GM23338 (cell line): ENCODE measurements at regions not wholly inside any gene's neighbourhood (a gene's known extent, or its start where the extent isn't known, plus 50 kb on each side); places are given as distances from the start of the nearest gene placed in this dataset.

ENCODE experiments used
- ATAC-seq: fragments of 200-7000 bp; cut with Tn5 transposase; 3 replicates; pipeline ENCODE4 v1.9.1; 2020
- DNase-seq: peaks from one replicate; pipeline ENCODE4 v3.0.0-alpha.2; 2015; ENCODE audit warnings: low spot score
- H2AFZ ChIP-seq: fragments of 200-600 bp; sonication (generic); 2 replicates; pipeline ENCODE4 v1.8.0; 2016; ENCODE audit warnings: antibody characterized with exemption, mild to moderate bottlenecking, moderate library complexity
- H3F3A ChIP-seq: fragments of 200-600 bp; sonication (generic); replicated peaks from 2 replicates; pipeline ENCODE4 v1.8.0; 2017; ENCODE audit warnings: antibody characterized with exemption, mixed run types, low read depth
- H3K27ac ChIP-seq: fragments of 200-600 bp; sonication (generic); 2 replicates; pipeline ENCODE4 v1.6.1; 2016; ENCODE audit warnings: low read depth
- H3K27me3 ChIP-seq: fragments of 200-600 bp; sonication (generic); 2 replicates; pipeline ENCODE4 v1.8.0; 2016; ENCODE audit warnings: mild to moderate bottlenecking, mixed run types, moderate library complexity; ENCODE audit not compliant: insufficient read depth
- H3K36me3 ChIP-seq: fragments of 200-600 bp; sonication (generic); 2 replicates; pipeline ENCODE4 v1.8.0; 2016; ENCODE audit warnings: mild to moderate bottlenecking; ENCODE audit not compliant: insufficient read depth
- H3K4me1 ChIP-seq: fragments of 200-600 bp; sonication (generic); 2 replicates; pipeline ENCODE4 v1.8.0; 2016; ENCODE audit warnings: mild to moderate bottlenecking, moderate library complexity; ENCODE audit not compliant: insufficient read depth
- H3K4me2 ChIP-seq: fragments of 200-600 bp; sonication (generic); 2 replicates; pipeline ENCODE4 v1.7.1; 2017; ENCODE audit warnings: mixed run types
- H3K4me3 ChIP-seq: fragments of 200-600 bp; sonication (generic); 2 replicates; pipeline ENCODE4 v1.6.1; 2016; ENCODE audit warnings: mixed run types
- H3K79me2 ChIP-seq: fragments of 200-600 bp; sonication (generic); replicated peaks from 2 replicates; pipeline ENCODE4 v1.8.0; 2017; ENCODE audit warnings: mild to moderate bottlenecking; ENCODE audit not compliant: insufficient read depth
- H3K9me2 ChIP-seq: fragments of 200-600 bp; sonication (generic); 2 replicates; pipeline ENCODE4 v1.8.0; 2017; ENCODE audit not compliant: insufficient read depth
- H4K20me1 ChIP-seq: fragments of 200-600 bp; sonication (generic); replicated peaks from 2 replicates; pipeline ENCODE4 v1.8.0; 2017; ENCODE audit warnings: mild to moderate bottlenecking; ENCODE audit not compliant: insufficient read depth
- H3K27ac Mint-ChIP-seq: 2 replicates; pipeline ENCODE4 v1.8.0; 2020; ENCODE audit warnings: inconsistent platforms, mild to moderate bottlenecking, moderate library complexity, mixed read lengths
- H3K27me3 Mint-ChIP-seq: 3 replicates; pipeline ENCODE4 v1.8.0; 2022; ENCODE audit warnings: low read depth, mild to moderate bottlenecking, moderate library complexity, mixed read lengths, inconsistent platforms; ENCODE audit not compliant: insufficient read depth, poor library complexity
- H3K36me3 Mint-ChIP-seq: 3 replicates; pipeline ENCODE4 v1.8.0; 2021; ENCODE audit warnings: low read depth, mild to moderate bottlenecking, inconsistent platforms, moderate library complexity, mixed read lengths
- H3K4me1 Mint-ChIP-seq: 3 replicates; pipeline ENCODE4 v1.8.0; 2020; ENCODE audit warnings: mild to moderate bottlenecking, inconsistent platforms, mixed read lengths
- H3K4me3 Mint-ChIP-seq: 3 replicates; pipeline ENCODE4 v1.8.0; 2021; ENCODE audit warnings: moderate library complexity, mild to moderate bottlenecking, inconsistent platforms, mixed read lengths
- H3K9me3 Mint-ChIP-seq: 3 replicates; pipeline ENCODE4 v1.8.0; 2020; ENCODE audit warnings: moderate library complexity, mild to moderate bottlenecking, inconsistent platforms, mixed read lengths
- CTCF ChIP-seq, 2 experiments: fragments of 200-600 bp in 1 of 2; sonication (generic) in 1 of 2; conservative IDR thresholded peaks; 2 replicates each; pipeline versions ENCODE4 v1.5.1 to v1.6.1; 2016 to 2017; ENCODE audit warnings: antibody characterized with exemption in 2 of 2, low read depth in 2 of 2, mild to moderate bottlenecking in 2 of 2, moderate library complexity in 1 of 2
- ETS1 ChIP-seq: IDR thresholded peaks from 2 replicates; pipeline ENCODE4 v1.6.1; 2016; ENCODE audit warnings: antibody characterized with exemption
- JUNB ChIP-seq: IDR thresholded peaks from one replicate; pipeline ENCODE4 v1.6.1; 2016; ENCODE audit warnings: antibody characterized with exemption; ENCODE audit not compliant: unreplicated experiment
- STAT1 ChIP-seq: IDR thresholded peaks from one replicate; pipeline ENCODE4 v1.6.1; 2016; ENCODE audit warnings: antibody characterized with exemption; ENCODE audit not compliant: unreplicated experiment
- ZNF114 ChIP-seq: fragments of 250-450 bp; sonication (Bioruptor Pico); IDR thresholded peaks from 2 replicates; pipeline ENCODE4 v1.5.0; 2020; ENCODE audit warnings: mild to moderate bottlenecking, moderate library complexity
- TF ChIP-seq, protein P1 (sequence below): fragments of 250-450 bp; sonication (Bioruptor Pico); IDR thresholded peaks from 2 replicates; pipeline ENCODE4 v1.5.0; 2020; ENCODE audit warnings: mild to moderate bottlenecking, moderate library complexity
- TF ChIP-seq, protein P2 (sequence below): IDR thresholded peaks from one replicate; pipeline ENCODE4 v1.6.1; 2018; ENCODE audit warnings: antibody characterized with exemption; ENCODE audit not compliant: unreplicated experiment

DNA sequence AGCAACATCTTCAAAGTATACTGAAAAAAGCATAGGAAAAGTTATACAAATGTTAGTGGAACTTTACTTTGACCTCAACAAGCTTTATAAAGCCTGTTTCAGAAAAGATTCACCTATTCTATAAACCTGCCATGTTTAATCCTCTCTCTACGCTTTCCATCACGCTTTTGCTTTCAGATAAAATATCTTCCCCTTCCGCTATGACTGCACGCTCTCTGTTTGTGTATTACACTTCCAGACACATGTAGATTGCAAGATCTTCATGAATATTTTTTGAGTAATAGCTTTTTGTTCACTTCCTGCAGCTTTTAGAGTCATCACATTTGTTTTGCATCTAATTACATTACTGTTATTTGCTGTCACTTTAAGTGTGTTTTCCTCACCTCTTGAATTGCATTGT, 271.4 kb downstream of the RASSF9 start (continued):
- TF ChIP-seq, protein P1, sequence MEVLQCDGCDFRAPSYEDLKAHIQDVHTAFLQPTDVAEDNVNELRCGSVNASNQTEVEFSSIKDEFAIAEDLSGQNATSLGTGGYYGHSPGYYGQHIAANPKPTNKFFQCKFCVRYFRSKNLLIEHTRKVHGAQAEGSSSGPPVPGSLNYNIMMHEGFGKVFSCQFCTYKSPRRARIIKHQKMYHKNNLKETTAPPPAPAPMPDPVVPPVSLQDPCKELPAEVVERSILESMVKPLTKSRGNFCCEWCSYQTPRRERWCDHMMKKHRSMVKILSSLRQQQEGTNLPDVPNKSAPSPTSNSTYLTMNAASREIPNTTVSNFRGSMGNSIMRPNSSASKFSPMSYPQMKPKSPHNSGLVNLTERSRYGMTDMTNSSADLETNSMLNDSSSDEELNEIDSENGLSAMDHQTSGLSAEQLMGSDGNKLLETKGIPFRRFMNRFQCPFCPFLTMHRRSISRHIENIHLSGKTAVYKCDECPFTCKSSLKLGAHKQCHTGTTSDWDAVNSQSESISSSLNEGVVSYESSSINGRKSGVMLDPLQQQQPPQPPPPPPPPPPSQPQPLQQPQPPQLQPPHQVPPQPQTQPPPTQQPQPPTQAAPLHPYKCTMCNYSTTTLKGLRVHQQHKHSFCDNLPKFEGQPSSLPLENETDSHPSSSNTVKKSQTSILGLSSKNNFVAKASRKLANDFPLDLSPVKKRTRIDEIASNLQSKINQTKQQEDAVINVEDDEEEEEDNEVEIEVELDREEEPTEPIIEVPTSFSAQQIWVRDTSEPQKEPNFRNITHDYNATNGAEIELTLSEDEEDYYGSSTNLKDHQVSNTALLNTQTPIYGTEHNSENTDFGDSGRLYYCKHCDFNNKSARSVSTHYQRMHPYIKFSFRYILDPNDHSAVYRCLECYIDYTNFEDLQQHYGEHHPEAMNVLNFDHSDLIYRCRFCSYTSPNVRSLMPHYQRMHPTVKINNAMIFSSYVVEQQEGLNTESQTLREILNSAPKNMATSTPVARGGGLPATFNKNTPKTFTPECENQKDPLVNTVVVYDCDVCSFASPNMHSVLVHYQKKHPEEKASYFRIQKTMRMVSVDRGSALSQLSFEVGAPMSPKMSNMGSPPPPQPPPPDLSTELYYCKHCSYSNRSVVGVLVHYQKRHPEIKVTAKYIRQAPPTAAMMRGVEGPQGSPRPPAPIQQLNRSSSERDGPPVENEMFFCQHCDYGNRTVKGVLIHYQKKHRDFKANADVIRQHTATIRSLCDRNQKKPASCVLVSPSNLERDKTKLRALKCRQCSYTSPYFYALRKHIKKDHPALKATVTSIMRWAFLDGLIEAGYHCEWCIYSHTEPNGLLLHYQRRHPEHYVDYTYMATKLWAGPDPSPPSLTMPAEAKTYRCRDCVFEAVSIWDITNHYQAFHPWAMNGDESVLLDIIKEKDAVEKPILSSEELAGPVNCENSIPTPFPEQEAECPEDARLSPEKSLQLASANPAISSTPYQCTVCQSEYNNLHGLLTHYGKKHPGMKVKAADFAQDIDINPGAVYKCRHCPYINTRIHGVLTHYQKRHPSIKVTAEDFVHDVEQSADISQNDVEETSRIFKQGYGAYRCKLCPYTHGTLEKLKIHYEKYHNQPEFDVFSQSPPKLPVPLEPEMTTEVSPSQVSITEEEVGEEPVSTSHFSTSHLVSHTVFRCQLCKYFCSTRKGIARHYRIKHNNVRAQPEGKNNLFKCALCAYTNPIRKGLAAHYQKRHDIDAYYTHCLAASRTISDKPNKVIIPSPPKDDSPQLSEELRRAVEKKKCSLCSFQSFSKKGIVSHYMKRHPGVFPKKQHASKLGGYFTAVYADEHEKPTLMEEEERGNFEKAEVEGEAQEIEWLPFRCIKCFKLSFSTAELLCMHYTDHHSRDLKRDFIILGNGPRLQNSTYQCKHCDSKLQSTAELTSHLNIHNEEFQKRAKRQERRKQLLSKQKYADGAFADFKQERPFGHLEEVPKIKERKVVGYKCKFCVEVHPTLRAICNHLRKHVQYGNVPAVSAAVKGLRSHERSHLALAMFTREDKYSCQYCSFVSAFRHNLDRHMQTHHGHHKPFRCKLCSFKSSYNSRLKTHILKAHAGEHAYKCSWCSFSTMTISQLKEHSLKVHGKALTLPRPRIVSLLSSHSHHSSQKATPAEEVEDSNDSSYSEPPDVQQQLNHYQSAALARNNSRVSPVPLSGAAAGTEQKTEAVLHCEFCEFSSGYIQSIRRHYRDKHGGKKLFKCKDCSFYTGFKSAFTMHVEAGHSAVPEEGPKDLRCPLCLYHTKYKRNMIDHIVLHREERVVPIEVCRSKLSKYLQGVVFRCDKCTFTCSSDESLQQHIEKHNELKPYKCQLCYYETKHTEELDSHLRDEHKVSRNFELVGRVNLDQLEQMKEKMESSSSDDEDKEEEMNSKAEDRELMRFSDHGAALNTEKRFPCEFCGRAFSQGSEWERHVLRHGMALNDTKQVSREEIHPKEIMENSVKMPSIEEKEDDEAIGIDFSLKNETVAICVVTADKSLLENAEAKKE (CRISPR knock-in tag), result no peak
- TF ChIP-seq CTCF (conservative IDR thresholded peaks at IDR 0.05; ENCODE audit: low read depth in 2 of 2) (no peak), STAT1 (no peak), JUNB (no peak)

GRCh38 chr12:85568395-85569103, 267.7 kb downstream of the RASSF9 start:
- Mint-ChIP-seq H3K4me1 (0 out of 3 replicates have a peak, but pooled peaks cover 2% of the 10 kb centered on the region), H3K4me3 (no peak overlapping the region), H3K36me3 (no peaks in the 10 kb centered on the region), H3K27ac (no peak overlapping the region), H3K9me3 (no peaks in the 10 kb centered on the region), H3K27me3 (peaks cover 2% of the 10 kb centered on the region)
- no peaks in the 10 kb centered on the region for H3K36me3 ChIP-seq
- ATAC-seq (no peak), DNase-seq (no peak)
- H3K4me2 ChIP-seq, result no peak overlapping the region
- H2AFZ ChIP-seq, result no peak overlapping the region
- H3K27ac ChIP-seq, result no peak overlapping the region
- no peaks in the 10 kb centered on the region for H4K20me1 ChIP-seq
- no peaks in the 10 kb centered on the region for H3K79me2 ChIP-seq
- H3K9me2 ChIP-seq, result no peaks in the 10 kb centered on the region
- no peak overlapping the region for H3K4me3 ChIP-seq
- no peaks in the 10 kb centered on the region for H3F3A ChIP-seq
- no peaks in the 10 kb centered on the region for H3K4me1 ChIP-seq
- H3K27me3 ChIP-seq, result no peaks in the 10 kb centered on the region
- no peak for TF ChIP-seq ETS1
- TF ChIP-seq, protein P2, sequence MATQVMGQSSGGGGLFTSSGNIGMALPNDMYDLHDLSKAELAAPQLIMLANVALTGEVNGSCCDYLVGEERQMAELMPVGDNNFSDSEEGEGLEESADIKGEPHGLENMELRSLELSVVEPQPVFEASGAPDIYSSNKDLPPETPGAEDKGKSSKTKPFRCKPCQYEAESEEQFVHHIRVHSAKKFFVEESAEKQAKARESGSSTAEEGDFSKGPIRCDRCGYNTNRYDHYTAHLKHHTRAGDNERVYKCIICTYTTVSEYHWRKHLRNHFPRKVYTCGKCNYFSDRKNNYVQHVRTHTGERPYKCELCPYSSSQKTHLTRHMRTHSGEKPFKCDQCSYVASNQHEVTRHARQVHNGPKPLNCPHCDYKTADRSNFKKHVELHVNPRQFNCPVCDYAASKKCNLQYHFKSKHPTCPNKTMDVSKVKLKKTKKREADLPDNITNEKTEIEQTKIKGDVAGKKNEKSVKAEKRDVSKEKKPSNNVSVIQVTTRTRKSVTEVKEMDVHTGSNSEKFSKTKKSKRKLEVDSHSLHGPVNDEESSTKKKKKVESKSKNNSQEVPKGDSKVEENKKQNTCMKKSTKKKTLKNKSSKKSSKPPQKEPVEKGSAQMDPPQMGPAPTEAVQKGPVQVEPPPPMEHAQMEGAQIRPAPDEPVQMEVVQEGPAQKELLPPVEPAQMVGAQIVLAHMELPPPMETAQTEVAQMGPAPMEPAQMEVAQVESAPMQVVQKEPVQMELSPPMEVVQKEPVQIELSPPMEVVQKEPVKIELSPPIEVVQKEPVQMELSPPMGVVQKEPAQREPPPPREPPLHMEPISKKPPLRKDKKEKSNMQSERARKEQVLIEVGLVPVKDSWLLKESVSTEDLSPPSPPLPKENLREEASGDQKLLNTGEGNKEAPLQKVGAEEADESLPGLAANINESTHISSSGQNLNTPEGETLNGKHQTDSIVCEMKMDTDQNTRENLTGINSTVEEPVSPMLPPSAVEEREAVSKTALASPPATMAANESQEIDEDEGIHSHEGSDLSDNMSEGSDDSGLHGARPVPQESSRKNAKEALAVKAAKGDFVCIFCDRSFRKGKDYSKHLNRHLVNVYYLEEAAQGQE, result no peak
- no peak for TF ChIP-seq ZNF114 (CRISPR knock-in tag)
